ENCODE measurements at regions not wholly inside any gene's neighbourhood (a gene's known extent, or its start where the extent isn't known, plus 50 kb on each side); places are given as distances from the start of the nearest gene placed in this dataset.
"Not testable (repeated sequence)": the region's sequence is repeated elsewhere in the genome, so short reads cannot be mapped to it uniquely, and the experiment has no call there.

- DNase-seq = no peak
These were observed 160.3 kb upstream of the NEBL start for GRCh38 chr10:21057436-21057835.

GRCh38 chr10:21056461-21056860, 159.3 kb upstream of the NEBL start:
- DNase-seq = no peak

GRCh38 chr10:21055339-21056135, 158.4 kb upstream of the NEBL start:
- DNase-seq = no peak

- DNase-seq = peak; percentile 57 to 75
These were observed 157.0 kb upstream of the NEBL start for GRCh38 chr10:21053953-21054690.

- DNase-seq = no peak
These were observed 155.6 kb upstream of the NEBL start for GRCh38 chr10:21052709-21053104.

GRCh38 chr10:21052072-21052708, 155.1 kb upstream of the NEBL start:
- no peak for DNase-seq

GRCh38 chr10:21049482-21049881, 152.4 kb upstream of the NEBL start:
- DNase-seq = no peak

- DNase-seq = no peak
These were observed 151.0 kb upstream of the NEBL start for GRCh38 chr10:21048068-21048467.

- no peak for DNase-seq
These were observed 150.4 kb upstream of the NEBL start for GRCh38 chr10:21047511-21047910.

- no peak for DNase-seq
These were observed 150.0 kb upstream of the NEBL start for GRCh38 chr10:21047096-21047495.

GRCh38 chr10:21043044-21043443, 145.9 kb upstream of the NEBL start:
- DNase-seq = no peak

- no peak for DNase-seq
These were observed 145.4 kb upstream of the NEBL start for GRCh38 chr10:21042536-21042935.

- no peak for DNase-seq
These were observed 144.8 kb upstream of the NEBL start for GRCh38 chr10:21041763-21042458.

- no peak for DNase-seq
These were observed 142.6 kb upstream of the NEBL start for GRCh38 chr10:21039721-21040120.

GRCh38 chr10:21036757-21037156, 139.6 kb upstream of the NEBL start:
- no peak for DNase-seq

- DNase-seq = not testable (repeated sequence)
These were observed 137.7 kb upstream of the NEBL start for GRCh38 chr10:21034770-21035169.

GRCh38 chr10:21034241-21034640, 137.1 kb upstream of the NEBL start:
- DNase-seq = no peak

- no peak for DNase-seq
These were observed 135.6 kb upstream of the NEBL start for GRCh38 chr10:21032587-21033319.

- peak in 1 of 2 donors; percentile 23 for DNase-seq
These were observed 134.2 kb upstream of the NEBL start for GRCh38 chr10:21031232-21031795.

- no peak for DNase-seq
These were observed 133.0 kb upstream of the NEBL start for GRCh38 chr10:21030091-21030490.

- peak; percentile 24 to 29 for DNase-seq
These were observed 125.7 kb upstream of the NEBL start for GRCh38 chr10:21022821-21023220.
